MCF 10A (cell line): ENCODE measurements at regions not wholly inside any gene's neighbourhood (a gene's known extent, or its start where the extent isn't known, plus 50 kb on each side); places are given as distances from the start of the nearest gene placed in this dataset.

ENCODE experiments used
- BruUV-seq: library from RNA; stranded (reverse); fragments of 400-500 nt; replicated peaks from 2 replicates; lab custom pipeline; 2021; lab: Mats Ljungman, UMichigan
- CTCF ChIA-PET: fragments of 300-600 bp; sonication (Branson Sonifier 250); formaldehyde crosslinking; extraction: SDS; loops from one replicate; lab custom pipeline; 2021; ENCODE audit warnings: antibody characterized with exemption, inconsistent platforms; lab: Yijun Ruan, JAX
- POLR2A ChIA-PET: fragments of 300-600, 350-650 bp; sonication (Branson Sonifier 250); formaldehyde crosslinking; extraction: SDS; loops from one replicate; lab custom pipeline; 2020; ENCODE audit warnings: antibody characterized with exemption, inconsistent platforms; lab: Yijun Ruan, JAX
- DNase-seq: peaks from one replicate; pipeline ENCODE4 v3.0.0-alpha.2; 2018; ENCODE audit not compliant: unreplicated experiment
- H3K27ac Mint-ChIP-seq: one replicate; pipeline ENCODE4 v1.8.0; 2022; ENCODE audit warnings: mild to moderate bottlenecking, low read depth, mixed read lengths; ENCODE audit not compliant: unreplicated experiment
- H3K27me3 Mint-ChIP-seq: one replicate; pipeline ENCODE4 v1.8.0; 2022; ENCODE audit warnings: mixed read lengths; ENCODE audit not compliant: insufficient read depth, unreplicated experiment
- H3K36me3 Mint-ChIP-seq: one replicate; pipeline ENCODE4 v1.8.0; 2022; ENCODE audit warnings: mild to moderate bottlenecking, moderate library complexity, mixed read lengths; ENCODE audit not compliant: insufficient read depth, unreplicated experiment
- H3K4me1 Mint-ChIP-seq: one replicate; pipeline ENCODE4 v1.8.0; 2022; ENCODE audit warnings: mixed read lengths; ENCODE audit not compliant: insufficient read depth, unreplicated experiment
- H3K4me3 Mint-ChIP-seq: one replicate; pipeline ENCODE4 v1.8.0; 2022; ENCODE audit warnings: mild to moderate bottlenecking, moderate library complexity, mixed read lengths; ENCODE audit not compliant: unreplicated experiment
- H3K9me3 Mint-ChIP-seq: one replicate; pipeline ENCODE4 v1.8.0; 2022; ENCODE audit warnings: mixed read lengths; ENCODE audit not compliant: unreplicated experiment
- CTCF ChIP-seq: fragments of 200-600 bp; IDR thresholded peaks from one replicate; pipeline ENCODE4 v1.8.0; 2022; ENCODE audit warnings: antibody characterized with exemption, mild to moderate bottlenecking; ENCODE audit not compliant: unreplicated experiment
- intact Hi-C: fragments of 100-400 bp; cut with micrococcal nuclease; formaldehyde crosslinking; loops from 2 replicates; pipeline ENCODE4 v1.14.1; 2022

- no peak for TF ChIP-seq CTCF
- Mint-ChIP-seq H3K36me3 (no peaks in the 10 kb centered on the region), H3K27ac (no peak overlapping the region), H3K27me3 (peaks cover 9% of the 10 kb centered on the region), H3K4me1 (no peaks in the 10 kb centered on the region), H3K4me3 (no peak overlapping the region), H3K9me3 (no peaks in the 10 kb centered on the region)
- no TSS peak for BruUV-seq
- CTCF ChIA-PET: interaction anchor here (0.5 kb wide), 1 partner anchor 617 kb away, joined by 3 read pairs; no protein-coding TSS in a partner anchor
- intact Hi-C loops: no loop called here
- DNase-seq: no peak
- POLR2A ChIA-PET: no interaction called here
Measured at GRCh38 chr2:153780241-153780640, 91.5 kb upstream of the GALNT13 start.

GRCh38 chr2:153786016-153786415, 85.7 kb upstream of the GALNT13 start:
- no peaks in the 10 kb centered on the region for H3K4me1 Mint-ChIP-seq
- H3K27ac Mint-ChIP-seq: no peak overlapping the region
- intact Hi-C loops: loop anchor here (5.0 kb wide), 1 partner anchor 591 kb away; no protein-coding TSS in a partner anchor
- no TSS peak for BruUV-seq
- CTCF ChIA-PET: interaction anchor here (0.7 kb wide), 1 partner anchor 357 kb away, joined by 3 read pairs; no protein-coding TSS in a partner anchor
- TF ChIP-seq CTCF: no peak
- H3K4me3 Mint-ChIP-seq: no peak overlapping the region
- POLR2A ChIA-PET: no interaction called here
- no peaks in the 10 kb centered on the region for H3K9me3 Mint-ChIP-seq
- H3K36me3 Mint-ChIP-seq: no peaks in the 10 kb centered on the region
- DNase-seq: no peak
- peaks cover 9% of the 10 kb centered on the region for H3K27me3 Mint-ChIP-seq

- ChIA-PET POLR2A (no interaction called here), CTCF (interaction anchor here (0.5 to 1.3 kb wide), 5 partner anchors 26 to 590 kb away, joined by 3 to 5 read pairs (median 3); no protein-coding TSS in a partner anchor)
- DNase-seq: no peak
- Mint-ChIP-seq H3K36me3 (no peaks in the 10 kb centered on the region), H3K27me3 (peaks cover 9% of the 10 kb centered on the region), H3K4me3 (no peak overlapping the region), H3K27ac (no peak overlapping the region), H3K9me3 (no peaks in the 10 kb centered on the region), H3K4me1 (no peaks in the 10 kb centered on the region)
- intact Hi-C loops: loop anchor here (5.0 kb wide), 1 partner anchor 590 kb away; no protein-coding TSS in a partner anchor
- peak; percentile 15 for TF ChIP-seq CTCF
- no TSS peak for BruUV-seq
Measured at GRCh38 chr2:153787612-153788011, 84.1 kb upstream of the GALNT13 start.

GRCh38 chr2:153802671-153803070, 69.1 kb upstream of the GALNT13 start:
- H3K9me3 Mint-ChIP-seq: no peaks in the 10 kb centered on the region
- no peaks in the 10 kb centered on the region for H3K4me1 Mint-ChIP-seq
- DNase-seq: no peak
- ChIA-PET POLR2A (no interaction called here), CTCF (no interaction called here)
- no peak overlapping the region for H3K4me3 Mint-ChIP-seq
- no peaks in the 10 kb centered on the region for H3K36me3 Mint-ChIP-seq
- no TSS peak for BruUV-seq
- TF ChIP-seq CTCF: no peak
- peaks cover 11% of the 10 kb centered on the region for H3K27me3 Mint-ChIP-seq
- no peak overlapping the region for H3K27ac Mint-ChIP-seq
- intact Hi-C loops: no loop called here
